ENCODE measurements at regions not wholly inside any gene's neighbourhood (a gene's known extent, or its start where the extent isn't known, plus 50 kb on each side); places are given as distances from the start of the nearest gene placed in this dataset.
"Not testable (repeated sequence)": the region's sequence is repeated elsewhere in the genome, so short reads cannot be mapped to it uniquely, and the experiment has no call there.

GRCh38 chr2:89856305-89856704, 1164.8 kb downstream of the RPIA start:
- not testable (repeated sequence) for H3K4me1 ChIP-seq (ENCODE audit: control insufficient read depth in 3 of 3, insufficient read depth in 2 of 3, low read depth in 1 of 3, low read length in 2 of 3); H3K9me3 ChIP-seq (ENCODE audit: control insufficient read depth in 2 of 2, insufficient read depth in 1 of 2, low read depth in 1 of 2, low read length in 1 of 2); H3K27ac ChIP-seq (ENCODE audit: low read depth in 1 of 3, low read length in 2 of 3); FAIRE-seq; DNase-seq; H3K36me3 ChIP-seq (ENCODE audit: control insufficient read depth in 3 of 3, insufficient read depth in 2 of 3, low read depth in 1 of 3, low read length in 3 of 3); H3K27me3 ChIP-seq (ENCODE audit: control insufficient read depth in 3 of 3, insufficient read depth in 3 of 3, low read length in 3 of 3); H3K4me3 ChIP-seq (ENCODE audit: low read depth in 1 of 3, low read length in 3 of 3)
- 0 to 52% (median 17%) methylated on average over 1 to 2 of the region's 7 CpGs for WGBS, 3 donors

GRCh38 chr2:89862164-89862563, 1170.7 kb downstream of the RPIA start:
- not testable (repeated sequence) for H3K36me3 ChIP-seq (ENCODE audit: control insufficient read depth in 3 of 3, insufficient read depth in 2 of 3, low read depth in 1 of 3, low read length in 3 of 3); DNase-seq; FAIRE-seq; H3K4me1 ChIP-seq (ENCODE audit: control insufficient read depth in 3 of 3, insufficient read depth in 2 of 3, low read depth in 1 of 3, low read length in 2 of 3); H3K9me3 ChIP-seq (ENCODE audit: control insufficient read depth in 2 of 2, insufficient read depth in 1 of 2, low read depth in 1 of 2, low read length in 1 of 2); H3K27me3 ChIP-seq (ENCODE audit: control insufficient read depth in 3 of 3, insufficient read depth in 3 of 3, low read length in 3 of 3); H3K27ac ChIP-seq (ENCODE audit: low read depth in 1 of 3, low read length in 2 of 3); H3K4me3 ChIP-seq (ENCODE audit: low read depth in 1 of 3, low read length in 3 of 3)
- 25 to 65% methylated on average over 1 to 2 of the region's 5 CpGs; no CpG with 5 or more reads in 1 of the 3 donors for WGBS, 3 donors

- not testable (repeated sequence) for FAIRE-seq; H3K4me1 ChIP-seq (ENCODE audit: control insufficient read depth in 3 of 3, insufficient read depth in 2 of 3, low read depth in 1 of 3, low read length in 2 of 3); H3K36me3 ChIP-seq (ENCODE audit: control insufficient read depth in 3 of 3, insufficient read depth in 2 of 3, low read depth in 1 of 3, low read length in 3 of 3); H3K27me3 ChIP-seq (ENCODE audit: control insufficient read depth in 3 of 3, insufficient read depth in 3 of 3, low read length in 3 of 3); H3K4me3 ChIP-seq (ENCODE audit: low read depth in 1 of 3, low read length in 3 of 3); H3K9me3 ChIP-seq (ENCODE audit: control insufficient read depth in 2 of 2, insufficient read depth in 1 of 2, low read depth in 1 of 2, low read length in 1 of 2); DNase-seq; H3K27ac ChIP-seq (ENCODE audit: low read depth in 1 of 3, low read length in 2 of 3)
- no CpG with 5 or more reads among the region's 6 CpGs for WGBS, 3 donors
Observed at GRCh38 chr2:89863209-89863608, 1171.7 kb downstream of the RPIA start.

DNA sequence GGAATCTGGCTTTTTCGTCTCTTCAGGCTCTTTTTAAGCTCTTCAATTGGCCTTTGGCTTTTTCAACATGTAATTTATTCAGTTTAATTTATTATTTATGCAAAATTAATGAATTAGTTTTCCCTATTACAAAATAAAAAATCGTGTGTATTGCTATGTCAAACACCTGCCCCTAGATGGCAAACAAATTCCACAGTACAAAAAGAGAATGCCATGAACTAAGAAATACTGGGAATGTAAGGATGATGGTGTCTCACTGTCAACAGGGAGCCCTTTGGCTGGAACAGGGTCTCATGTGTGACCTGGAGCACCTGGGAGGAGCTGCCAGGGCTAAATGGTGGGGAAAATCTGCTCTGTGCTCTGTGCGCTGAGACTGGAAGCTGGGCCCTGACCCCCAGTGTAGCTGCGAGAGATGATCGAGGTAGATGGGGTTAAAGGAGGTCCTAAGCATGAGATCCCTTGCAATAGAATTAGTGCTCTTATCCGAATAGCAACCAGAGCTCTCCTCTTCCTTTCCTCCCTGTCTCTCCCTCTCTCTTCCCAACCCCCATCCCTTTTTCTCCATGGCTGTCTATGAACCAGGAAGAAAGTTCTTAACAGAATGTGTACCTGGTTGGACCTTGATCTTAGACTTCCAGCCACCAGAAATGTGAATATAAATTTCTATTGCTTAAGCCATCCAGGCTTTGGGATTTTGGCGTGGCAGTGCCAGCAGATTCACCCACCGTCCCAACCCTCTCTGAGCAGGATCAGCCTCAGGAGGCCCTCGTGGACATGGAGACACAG, 1183.5 kb downstream of the RPIA start:
- not testable (repeated sequence) for H3K27ac ChIP-seq (ENCODE audit: low read depth in 1 of 3, low read length in 2 of 3); H3K9me3 ChIP-seq (ENCODE audit: control insufficient read depth in 2 of 2, insufficient read depth in 1 of 2, low read depth in 1 of 2, low read length in 1 of 2); FAIRE-seq; H3K27me3 ChIP-seq (ENCODE audit: control insufficient read depth in 3 of 3, insufficient read depth in 3 of 3, low read length in 3 of 3); H3K4me1 ChIP-seq (ENCODE audit: control insufficient read depth in 3 of 3, insufficient read depth in 2 of 3, low read depth in 1 of 3, low read length in 2 of 3); H3K36me3 ChIP-seq (ENCODE audit: control insufficient read depth in 3 of 3, insufficient read depth in 2 of 3, low read depth in 1 of 3, low read length in 3 of 3); H3K4me3 ChIP-seq (ENCODE audit: low read depth in 1 of 3, low read length in 3 of 3)
- 50 to 66% (median 63%) methylated on average over 2 to 3 of the region's 9 CpGs for WGBS, 3 donors
- DNase-seq: peak in 1 of 2 donors; percentile 23

GRCh38 chr2:89876445-89876844, 1185.0 kb downstream of the RPIA start:
- no CpG with 5 or more reads among the region's 1 CpG for WGBS, 3 donors
- not testable (repeated sequence) for H3K9me3 ChIP-seq (ENCODE audit: control insufficient read depth in 2 of 2, insufficient read depth in 1 of 2, low read depth in 1 of 2, low read length in 1 of 2); H3K4me3 ChIP-seq (ENCODE audit: low read depth in 1 of 3, low read length in 3 of 3); FAIRE-seq; H3K4me1 ChIP-seq (ENCODE audit: control insufficient read depth in 3 of 3, insufficient read depth in 2 of 3, low read depth in 1 of 3, low read length in 2 of 3); H3K27ac ChIP-seq (ENCODE audit: low read depth in 1 of 3, low read length in 2 of 3); H3K27me3 ChIP-seq (ENCODE audit: control insufficient read depth in 3 of 3, insufficient read depth in 3 of 3, low read length in 3 of 3); DNase-seq; H3K36me3 ChIP-seq (ENCODE audit: control insufficient read depth in 3 of 3, insufficient read depth in 2 of 3, low read depth in 1 of 3, low read length in 3 of 3)

- WGBS, 3 donors: 80 to 84% (median 81%) methylated on average over 5 to 6 of the region's 6 CpGs
- FAIRE-seq: not testable (repeated sequence)
Observed at GRCh38 chr2:89876878-89877277, 1185.4 kb downstream of the RPIA start.

DNA sequence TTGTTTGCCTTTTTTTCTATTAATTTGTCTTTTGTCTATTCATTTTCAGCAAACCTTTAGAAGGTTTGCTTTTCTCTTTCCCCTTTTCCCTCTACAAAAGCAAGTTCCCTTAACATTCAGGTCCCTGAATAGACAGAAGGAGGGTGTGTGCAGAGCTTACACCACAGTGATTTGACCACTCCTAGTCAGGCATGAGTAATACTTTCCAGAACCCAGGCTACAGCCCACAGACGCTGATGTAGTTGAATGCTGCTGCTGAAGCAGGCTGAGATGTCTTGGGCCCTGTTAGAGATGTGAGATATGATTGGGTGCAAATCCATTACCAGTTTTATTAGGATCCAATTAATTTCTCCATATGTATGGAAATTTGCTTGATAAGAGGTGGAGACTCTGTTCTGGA, 1191.4 kb downstream of the RPIA start:
- WGBS, 3 donors: 8 to 33% (median 12%) methylated on average over 1 of the region's 1 CpG
- not testable (repeated sequence) for H3K4me1 ChIP-seq (ENCODE audit: control insufficient read depth in 3 of 3, insufficient read depth in 2 of 3, low read depth in 1 of 3, low read length in 2 of 3); H3K27me3 ChIP-seq (ENCODE audit: control insufficient read depth in 3 of 3, insufficient read depth in 3 of 3, low read length in 3 of 3); DNase-seq; FAIRE-seq; H3K4me3 ChIP-seq (ENCODE audit: low read depth in 1 of 3, low read length in 3 of 3); H3K27ac ChIP-seq (ENCODE audit: low read depth in 1 of 3, low read length in 2 of 3); H3K36me3 ChIP-seq (ENCODE audit: control insufficient read depth in 3 of 3, insufficient read depth in 2 of 3, low read depth in 1 of 3, low read length in 3 of 3); H3K9me3 ChIP-seq (ENCODE audit: control insufficient read depth in 2 of 2, insufficient read depth in 1 of 2, low read depth in 1 of 2, low read length in 1 of 2)

More at GRCh38 chr2:89876878-89877277, 1185.4 kb downstream of the RPIA start:
- not testable (repeated sequence) for DNase-seq; H3K27ac ChIP-seq (ENCODE audit: low read depth in 1 of 3, low read length in 2 of 3); H3K36me3 ChIP-seq (ENCODE audit: control insufficient read depth in 3 of 3, insufficient read depth in 2 of 3, low read depth in 1 of 3, low read length in 3 of 3); H3K9me3 ChIP-seq (ENCODE audit: control insufficient read depth in 2 of 2, insufficient read depth in 1 of 2, low read depth in 1 of 2, low read length in 1 of 2); H3K4me1 ChIP-seq (ENCODE audit: control insufficient read depth in 3 of 3, insufficient read depth in 2 of 3, low read depth in 1 of 3, low read length in 2 of 3); H3K27me3 ChIP-seq (ENCODE audit: control insufficient read depth in 3 of 3, insufficient read depth in 3 of 3, low read length in 3 of 3); H3K4me3 ChIP-seq (ENCODE audit: low read depth in 1 of 3, low read length in 3 of 3)

DNA sequence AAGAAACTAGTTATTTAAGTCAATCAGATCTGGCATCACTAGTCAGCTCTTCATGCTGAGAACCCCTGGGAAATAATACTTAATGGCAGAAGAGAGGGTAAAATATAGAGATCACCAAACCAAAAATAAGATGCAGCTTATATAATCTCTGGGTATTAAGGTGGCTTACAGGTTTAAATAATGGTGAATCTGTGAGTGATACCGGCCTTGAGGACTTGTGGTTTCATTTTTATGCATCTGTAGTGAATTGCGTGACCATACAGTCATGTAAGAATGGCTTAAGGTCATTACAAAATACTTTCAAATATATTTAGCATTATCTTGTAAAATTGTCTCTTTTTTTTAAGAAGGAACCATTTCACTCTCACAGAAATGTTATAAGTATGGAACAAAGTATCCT, 1192.2 kb downstream of the RPIA start:
- H3K4me3 ChIP-seq (ENCODE audit: low read depth in 1 of 3, low read length in 3 of 3); H3K9me3 ChIP-seq (ENCODE audit: control insufficient read depth in 2 of 2, insufficient read depth in 1 of 2, low read depth in 1 of 2, low read length in 1 of 2); H3K36me3 ChIP-seq (ENCODE audit: control insufficient read depth in 3 of 3, insufficient read depth in 2 of 3, low read depth in 1 of 3, low read length in 3 of 3); FAIRE-seq; DNase-seq; H3K27me3 ChIP-seq (ENCODE audit: control insufficient read depth in 3 of 3, insufficient read depth in 3 of 3, low read length in 3 of 3); H3K27ac ChIP-seq (ENCODE audit: low read depth in 1 of 3, low read length in 2 of 3); H3K4me1 ChIP-seq (ENCODE audit: control insufficient read depth in 3 of 3, insufficient read depth in 2 of 3, low read depth in 1 of 3, low read length in 2 of 3): not testable (repeated sequence)
- WGBS, 3 donors: 53 to 76% (median 60%) methylated on average over 1 to 2 of the region's 2 CpGs

DNA sequence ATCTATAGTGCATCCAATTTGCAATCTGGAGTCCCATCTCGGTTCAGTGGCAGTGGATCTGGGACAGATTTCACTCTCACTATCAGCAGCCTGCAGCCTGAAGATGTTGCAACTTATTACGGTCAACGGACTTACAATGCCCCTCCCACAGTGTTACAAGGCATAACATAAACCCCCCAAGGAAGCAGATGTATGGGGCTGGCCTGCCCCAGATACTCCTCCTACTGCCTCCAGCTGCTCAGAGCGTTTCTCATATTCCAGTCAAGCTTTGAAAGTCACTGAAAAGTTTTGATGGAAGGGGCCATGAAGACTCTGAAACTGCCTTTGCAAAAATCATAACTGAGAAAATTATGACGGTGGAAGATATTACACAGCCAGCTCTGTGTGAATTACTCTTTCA, 1193.6 kb downstream of the RPIA start:
- H3K4me3 ChIP-seq (ENCODE audit: low read depth in 1 of 3, low read length in 3 of 3); FAIRE-seq; DNase-seq; H3K27ac ChIP-seq (ENCODE audit: low read depth in 1 of 3, low read length in 2 of 3); H3K36me3 ChIP-seq (ENCODE audit: control insufficient read depth in 3 of 3, insufficient read depth in 2 of 3, low read depth in 1 of 3, low read length in 3 of 3); H3K4me1 ChIP-seq (ENCODE audit: control insufficient read depth in 3 of 3, insufficient read depth in 2 of 3, low read depth in 1 of 3, low read length in 2 of 3); H3K9me3 ChIP-seq (ENCODE audit: control insufficient read depth in 2 of 2, insufficient read depth in 1 of 2, low read depth in 1 of 2, low read length in 1 of 2); H3K27me3 ChIP-seq (ENCODE audit: control insufficient read depth in 3 of 3, insufficient read depth in 3 of 3, low read length in 3 of 3): not testable (repeated sequence)
- 23 to 49% (median 39%) methylated on average over 1 of the region's 5 CpGs for WGBS, 3 donors
